Trophoblast cell (in vitro differentiated cells and primary cell): ENCODE measurements at regions not wholly inside any gene's neighbourhood (a gene's known extent, or its start where the extent isn't known, plus 50 kb on each side); places are given as distances from the start of the nearest gene placed in this dataset.
"Not testable (repeated sequence)": the region's sequence is repeated elsewhere in the genome, so short reads cannot be mapped to it uniquely, and the experiment has no call there.

ENCODE experiments used
- DNase-seq, 2 donors: peaks; one replicate each; pipeline ENCODE4 v3.0.0-alpha.2; 2016
- H2AFZ ChIP-seq: 2 replicates; pipeline ENCODE4 v1.6.1; 2013; ENCODE audit warnings: low read length, moderate library complexity, mild to moderate bottlenecking; ENCODE audit not compliant: insufficient read depth, poor library complexity
- H2AK5ac ChIP-seq: 2 replicates; pipeline ENCODE4 v1.6.1; 2013; ENCODE audit warnings: mild to moderate bottlenecking, low read length
- H2BK120ac ChIP-seq: 2 replicates; pipeline ENCODE4 v1.6.1; 2013; ENCODE audit warnings: low read length, mild to moderate bottlenecking, moderate library complexity; ENCODE audit not compliant: insufficient read depth, poor library complexity
- H2BK12ac ChIP-seq: 2 replicates; pipeline ENCODE4 v1.6.1; 2013; ENCODE audit warnings: mild to moderate bottlenecking, low read length, moderate library complexity
- H2BK5ac ChIP-seq: 2 replicates; pipeline ENCODE4 v1.6.1; 2013; ENCODE audit warnings: low read length, low read depth, moderate library complexity, mild to moderate bottlenecking; ENCODE audit not compliant: poor library complexity
- H3K14ac ChIP-seq: 2 replicates; pipeline ENCODE4 v1.6.1; 2013; ENCODE audit warnings: mild to moderate bottlenecking, low read length
- H3K18ac ChIP-seq: 2 replicates; pipeline ENCODE4 v1.6.1; 2013; ENCODE audit warnings: mild to moderate bottlenecking, low read length
- H3K23ac ChIP-seq: 2 replicates; pipeline ENCODE4 v1.6.1; 2013; ENCODE audit warnings: low read length
- H3K27ac ChIP-seq: 2 replicates; pipeline ENCODE4 v1.5.1; 2013; ENCODE audit warnings: low read depth, mild to moderate bottlenecking, inconsistent platforms, low read length, moderate library complexity
- H3K27me3 ChIP-seq: 2 replicates; pipeline ENCODE4 v1.6.1; 2013; ENCODE audit warnings: inconsistent platforms, mild to moderate bottlenecking, low read length, moderate library complexity; ENCODE audit not compliant: insufficient read depth
- H3K36me3 ChIP-seq, 2 experiments: 1 replicate in 1 of 2; 2 replicates in 1 of 2; pipeline ENCODE4 v1.6.1; 2013; ENCODE audit warnings: low read length in 2 of 2, mild to moderate bottlenecking in 2 of 2, moderate library complexity in 1 of 2; ENCODE audit not compliant: insufficient read depth in 2 of 2, control insufficient read depth in 1 of 2
- H3K4ac ChIP-seq: 2 replicates; pipeline ENCODE4 v1.6.1; 2013; ENCODE audit warnings: low read depth, mild to moderate bottlenecking, low read length, moderate library complexity
- H3K4me1 ChIP-seq, 2 experiments: 1 replicate in 1 of 2; 2 replicates in 1 of 2; pipeline ENCODE4 v1.6.1; 2013; ENCODE audit warnings: low read length in 2 of 2, mild to moderate bottlenecking in 2 of 2, moderate library complexity in 1 of 2; ENCODE audit not compliant: insufficient read depth in 2 of 2, control insufficient read depth in 1 of 2
- H3K4me2 ChIP-seq: 2 replicates; pipeline ENCODE4 v1.6.1; 2013; ENCODE audit warnings: inconsistent platforms, mild to moderate bottlenecking, low read length, moderate library complexity
- H3K4me3 ChIP-seq: 2 replicates; pipeline ENCODE4 v1.5.1; 2013; ENCODE audit warnings: mild to moderate bottlenecking, low read depth, low read length, inconsistent platforms
- H3K79me1 ChIP-seq: one replicate; pipeline ENCODE4 v1.6.1; 2013; ENCODE audit warnings: low read length
- H3K79me2 ChIP-seq: 2 replicates; pipeline ENCODE4 v1.6.1; 2013; ENCODE audit warnings: low read length, mild to moderate bottlenecking; ENCODE audit not compliant: control insufficient read depth, insufficient read depth, poor library complexity
- H3K9ac ChIP-seq: 2 replicates; pipeline ENCODE4 v1.6.1; 2013; ENCODE audit warnings: mild to moderate bottlenecking, low read length
- H3K9me3 ChIP-seq: 2 replicates; pipeline ENCODE4 v1.6.1; 2013; ENCODE audit warnings: low read depth, mild to moderate bottlenecking, control low read depth, inconsistent platforms, low read length; ENCODE audit not compliant: insufficient read depth
- H4K12ac ChIP-seq: 2 replicates; pipeline ENCODE4 v1.6.1; 2013; ENCODE audit warnings: low read depth, mild to moderate bottlenecking, low read length, moderate library complexity
- H4K8ac ChIP-seq: 2 replicates; pipeline ENCODE4 v1.6.1; 2013; ENCODE audit warnings: low read depth, mild to moderate bottlenecking, low read length, moderate library complexity
- H4K91ac ChIP-seq: one replicate; pipeline ENCODE4 v1.6.1; 2013; ENCODE audit warnings: low read depth, mild to moderate bottlenecking, low read length, moderate library complexity
- WGBS: extraction: QIAGEN DNeasy Blood & Tissue Kit; methylation state at CpG from one replicate; pipeline ENCODE4 v1.1.7; 2013; ENCODE audit warnings: missing lambda C conversion rate; ENCODE audit not compliant: insufficient read length, insufficient coverage; ENCODE audit errors: extremely low coverage; 5-methylcytosine and 5-hydroxymethylcytosine counted together

- Histone ChIP-seq H3K9ac (no peak overlapping the region), H3K4me2 (no peak overlapping the region), H3K4me1 (no peaks in the 10 kb centered on the region), H3K23ac (no peak overlapping the region), H4K8ac (no peak overlapping the region), H4K91ac (no peak overlapping the region), H2BK120ac (no peak overlapping the region), H2AFZ (no peak overlapping the region), H2AK5ac (no peak overlapping the region), H3K79me2 (no peaks in the 10 kb centered on the region), H4K12ac (no peak overlapping the region), H3K79me1 (no peaks in the 10 kb centered on the region), H2BK12ac (no peak overlapping the region), H3K36me3 (no peaks in the 10 kb centered on the region), H3K27me3 (peaks cover 2% of the 10 kb centered on the region), H3K4ac (no peak overlapping the region), H3K14ac (no peak overlapping the region), H2BK5ac (no peak overlapping the region), H3K18ac (no peak overlapping the region), H3K27ac (no peak overlapping the region), H3K4me3 (no peak overlapping the region), H3K9me3 (peaks cover 4% of the 10 kb centered on the region)
- no peak for DNase-seq
- no CpG with 5 or more reads among the region's 21 CpGs for WGBS
Measured at GRCh38 chr7:408751-409311, 110.8 kb downstream of the PDGFA start.

GRCh38 chr7:409339-410281 is 110.0 kb downstream of the PDGFA start:
- H3K36me3 ChIP-seq, result no peaks in the 10 kb centered on the region
- H3K4me2 ChIP-seq, result no peak overlapping the region
- H3K9me3 ChIP-seq, result peaks cover 4% of the 10 kb centered on the region
- H3K4me1 ChIP-seq, result no peaks in the 10 kb centered on the region
- peaks cover 2% of the 10 kb centered on the region for H3K27me3 ChIP-seq
- no peak overlapping the region for H4K91ac ChIP-seq
- no peak overlapping the region for H2BK120ac ChIP-seq
- no peak overlapping the region for H4K8ac ChIP-seq
- WGBS, result no CpG with 5 or more reads among the region's 34 CpGs
- H3K18ac ChIP-seq, result no peak overlapping the region
- H3K4me3 ChIP-seq, result no peak overlapping the region
- no peak overlapping the region for H3K14ac ChIP-seq
- no peak overlapping the region for H3K27ac ChIP-seq
- no peak overlapping the region for H3K9ac ChIP-seq
- H2BK5ac ChIP-seq, result no peak overlapping the region
- no peak overlapping the region for H3K23ac ChIP-seq
- no peaks in the 10 kb centered on the region for H3K79me2 ChIP-seq
- DNase-seq, result no peak
- H4K12ac ChIP-seq, result no peak overlapping the region
- H3K4ac ChIP-seq, result no peak overlapping the region
- H2BK12ac ChIP-seq, result no peak overlapping the region
- H2AFZ ChIP-seq, result no peak overlapping the region
- no peaks in the 10 kb centered on the region for H3K79me1 ChIP-seq
- no peak overlapping the region for H2AK5ac ChIP-seq

- no peak overlapping the region for H2BK5ac ChIP-seq
- no peaks in the 10 kb centered on the region for H3K36me3 ChIP-seq
- no CpG with 5 or more reads among the region's 20 CpGs for WGBS
- H2BK12ac ChIP-seq, result no peak overlapping the region
- peaks cover 3% of the 10 kb centered on the region for H3K9me3 ChIP-seq
- H4K12ac ChIP-seq, result no peak overlapping the region
- no peak overlapping the region for H3K4me3 ChIP-seq
- no peaks in the 10 kb centered on the region for H3K79me1 ChIP-seq
- H3K4ac ChIP-seq, result no peak overlapping the region
- no peak overlapping the region for H4K91ac ChIP-seq
- no peak overlapping the region for H2AFZ ChIP-seq
- no peak overlapping the region for H3K23ac ChIP-seq
- no peak overlapping the region for H3K4me2 ChIP-seq
- no peak overlapping the region for H3K27ac ChIP-seq
- no peak for DNase-seq
- no peaks in the 10 kb centered on the region for H3K4me1 ChIP-seq
- H4K8ac ChIP-seq, result no peak overlapping the region
- no peak overlapping the region for H3K9ac ChIP-seq
- H2BK120ac ChIP-seq, result no peak overlapping the region
- peaks cover 2% of the 10 kb centered on the region for H3K27me3 ChIP-seq
- H3K18ac ChIP-seq, result no peak overlapping the region
- H3K14ac ChIP-seq, result no peak overlapping the region
- H3K79me2 ChIP-seq, result no peaks in the 10 kb centered on the region
- H2AK5ac ChIP-seq, result no peak overlapping the region
Measured at GRCh38 chr7:410395-410910, 109.2 kb downstream of the PDGFA start.

GRCh38 chr7:411116-411515 is 108.5 kb downstream of the PDGFA start:
- not testable (repeated sequence) for H3K79me2 ChIP-seq, H2BK12ac ChIP-seq, H3K4ac ChIP-seq, H3K23ac ChIP-seq, H2BK5ac ChIP-seq, H4K8ac ChIP-seq, H4K12ac ChIP-seq, H3K4me1 ChIP-seq, H3K4me3 ChIP-seq, H3K27me3 ChIP-seq, H3K27ac ChIP-seq, H3K9ac ChIP-seq, H3K14ac ChIP-seq, H2BK120ac ChIP-seq, H2AFZ ChIP-seq, H3K18ac ChIP-seq, H3K9me3 ChIP-seq, H2AK5ac ChIP-seq, H3K79me1 ChIP-seq, H3K36me3 ChIP-seq, DNase-seq, H3K4me2 ChIP-seq, H4K91ac ChIP-seq
- WGBS, result no CpG with 5 or more reads among the region's 24 CpGs
